ENCODE measurements at regions not wholly inside any gene's neighbourhood (a gene's known extent, or its start where the extent isn't known, plus 50 kb on each side); places are given as distances from the start of the nearest gene placed in this dataset.

- TF ChIP-seq, protein P1, sequence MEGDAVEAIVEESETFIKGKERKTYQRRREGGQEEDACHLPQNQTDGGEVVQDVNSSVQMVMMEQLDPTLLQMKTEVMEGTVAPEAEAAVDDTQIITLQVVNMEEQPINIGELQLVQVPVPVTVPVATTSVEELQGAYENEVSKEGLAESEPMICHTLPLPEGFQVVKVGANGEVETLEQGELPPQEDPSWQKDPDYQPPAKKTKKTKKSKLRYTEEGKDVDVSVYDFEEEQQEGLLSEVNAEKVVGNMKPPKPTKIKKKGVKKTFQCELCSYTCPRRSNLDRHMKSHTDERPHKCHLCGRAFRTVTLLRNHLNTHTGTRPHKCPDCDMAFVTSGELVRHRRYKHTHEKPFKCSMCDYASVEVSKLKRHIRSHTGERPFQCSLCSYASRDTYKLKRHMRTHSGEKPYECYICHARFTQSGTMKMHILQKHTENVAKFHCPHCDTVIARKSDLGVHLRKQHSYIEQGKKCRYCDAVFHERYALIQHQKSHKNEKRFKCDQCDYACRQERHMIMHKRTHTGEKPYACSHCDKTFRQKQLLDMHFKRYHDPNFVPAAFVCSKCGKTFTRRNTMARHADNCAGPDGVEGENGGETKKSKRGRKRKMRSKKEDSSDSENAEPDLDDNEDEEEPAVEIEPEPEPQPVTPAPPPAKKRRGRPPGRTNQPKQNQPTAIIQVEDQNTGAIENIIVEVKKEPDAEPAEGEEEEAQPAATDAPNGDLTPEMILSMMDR (IDR thresholded peaks at IDR 0.05 in 4 of 5, conservative IDR thresholded peaks at IDR 0.05 in 1 of 5): no peak
- TF ChIP-seq POLR2A (IDR thresholded peaks at IDR 0.05): no peak
These were observed 867.8 kb downstream of the AMY1C start for GRCh38 chr1:104617474-104617873.
